Islet precursor cell (in vitro differentiated cells): ENCODE measurements at regions not wholly inside any gene's neighbourhood (a gene's known extent, or its start where the extent isn't known, plus 50 kb on each side); places are given as distances from the start of the nearest gene placed in this dataset.
"Not testable (repeated sequence)": the region's sequence is repeated elsewhere in the genome, so short reads cannot be mapped to it uniquely, and the experiment has no call there.

ENCODE experiments used
- DNase-seq: peaks from one replicate; pipeline ENCODE4 v3.0.0-alpha.2; 2018

DNA sequence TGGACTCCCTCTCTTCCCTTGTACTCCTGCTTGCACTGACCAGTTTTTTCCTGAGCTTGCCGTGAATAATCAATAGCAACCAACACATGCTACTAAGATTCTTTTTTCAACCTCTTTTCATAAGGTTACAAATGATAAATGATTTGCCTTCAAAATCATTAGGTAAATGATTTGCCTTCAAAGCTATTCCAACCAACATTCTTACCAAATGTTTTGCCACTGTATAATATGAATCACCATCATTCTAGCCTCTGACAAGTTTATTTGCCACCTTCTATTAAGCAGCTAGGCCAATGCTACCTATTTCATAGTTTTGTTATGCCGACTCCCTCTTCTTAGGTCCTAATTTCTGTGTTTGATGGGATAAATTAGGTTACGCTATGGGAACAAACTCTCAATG is 385.1 kb downstream of the DTWD2 start:
- DNase-seq: no peak

- no peak for DNase-seq
Measured at GRCh38 chr5:118598311-118598710, 390.0 kb downstream of the DTWD2 start.

DNA sequence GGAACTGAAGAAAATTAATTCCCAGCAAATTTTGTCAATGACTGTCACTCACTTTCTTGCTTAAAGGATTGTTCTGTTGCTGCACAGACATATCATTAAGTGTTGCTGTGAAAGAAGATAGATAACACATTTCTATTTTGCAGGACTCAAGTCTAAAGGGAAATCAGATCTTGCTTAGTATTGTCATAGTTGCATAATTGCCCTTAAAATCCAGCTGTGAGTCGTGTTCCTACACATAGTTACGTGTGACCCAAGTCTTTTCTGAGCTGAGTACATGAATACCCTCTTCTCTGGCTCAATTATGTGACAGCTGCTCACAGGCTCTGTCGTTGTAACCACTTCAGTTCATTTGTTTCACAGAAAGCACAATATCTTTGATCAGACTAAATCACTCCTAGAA is 390.8 kb downstream of the DTWD2 start:
- DNase-seq: no peak

GRCh38 chr5:118596255-118596654 is 392.1 kb downstream of the DTWD2 start:
- DNase-seq: no peak

DNA sequence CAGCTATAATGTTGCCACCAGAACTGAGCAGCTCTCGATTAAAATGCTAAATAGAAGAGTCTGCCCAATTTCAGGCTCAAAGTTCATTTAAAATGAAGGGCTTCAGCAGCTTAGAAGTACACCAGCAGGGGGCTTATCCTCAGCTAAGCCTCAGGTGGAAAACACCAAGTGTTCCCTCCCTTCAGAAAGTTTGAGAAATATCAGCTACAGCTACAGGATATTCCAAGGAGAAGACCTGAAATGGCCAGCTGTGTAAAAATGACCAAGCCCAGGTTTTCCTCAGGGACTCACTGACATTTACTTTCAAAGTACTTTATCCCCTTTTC is 395.4 kb downstream of the DTWD2 start:
- no peak for DNase-seq

GRCh38 chr5:118592229-118593002 is 395.9 kb downstream of the DTWD2 start:
- DNase-seq: no peak

DNA sequence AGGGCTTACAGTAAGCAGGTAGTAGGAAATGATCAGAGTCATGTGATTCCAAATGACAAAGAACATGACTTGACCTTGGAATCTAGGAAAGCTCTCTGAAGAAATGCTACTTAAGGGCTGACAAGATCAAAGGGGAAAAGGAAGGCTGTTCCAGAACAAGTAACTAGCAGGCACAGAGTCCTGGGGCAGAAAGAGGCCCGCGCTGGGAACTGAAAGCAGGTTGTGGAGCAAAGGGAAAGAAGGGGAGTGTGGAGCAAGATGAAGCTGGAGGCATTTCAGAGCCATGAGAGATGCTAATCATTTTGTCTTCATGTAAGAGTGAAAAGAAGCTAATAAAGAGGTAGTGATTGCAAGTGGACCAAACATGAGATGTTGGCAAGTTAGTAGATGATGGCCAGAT is 397.5 kb downstream of the DTWD2 start:
- DNase-seq: peak; percentile 75

DNA sequence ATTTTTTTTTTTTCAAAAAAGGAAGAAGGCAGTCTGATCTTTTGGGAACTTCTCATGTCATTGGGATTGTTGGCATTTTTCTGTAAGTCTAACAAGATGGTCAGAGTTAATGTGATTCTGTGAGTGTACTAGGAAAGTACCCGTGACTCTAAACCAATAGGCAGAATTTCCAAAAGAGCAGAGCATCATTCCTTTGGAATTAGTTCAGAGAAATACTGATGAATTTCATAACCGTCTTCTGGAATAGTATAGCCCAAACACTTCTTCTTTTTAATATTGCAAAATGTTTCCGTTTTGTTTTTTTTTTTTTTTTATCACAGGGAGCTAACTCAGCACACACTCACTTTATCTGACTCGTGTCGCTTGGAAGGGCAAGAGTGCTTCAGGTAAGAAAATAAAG is 407.4 kb downstream of the DTWD2 start:
- no peak for DNase-seq

GRCh38 chr5:118578093-118578492 is 410.3 kb downstream of the DTWD2 start:
- DNase-seq: no peak

DNA sequence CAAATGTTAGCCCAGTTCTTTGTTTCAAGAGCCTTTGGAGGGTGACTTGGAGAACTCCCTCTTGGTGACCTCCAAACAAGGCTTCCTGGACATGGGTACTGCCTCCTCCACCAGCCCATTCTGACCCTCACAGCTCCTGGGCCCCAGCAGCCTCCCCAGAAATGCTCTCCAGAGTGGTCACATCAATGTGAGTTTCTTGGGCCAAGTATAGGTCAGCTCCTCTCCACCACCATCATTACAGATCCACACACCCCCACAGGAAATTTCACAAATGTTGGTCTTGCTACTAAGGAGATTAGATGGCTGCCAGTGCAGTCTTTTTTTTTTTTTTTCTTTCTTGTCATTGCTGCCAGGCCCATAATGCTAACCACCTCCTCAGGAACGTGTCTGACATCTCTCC is 410.7 kb downstream of the DTWD2 start:
- DNase-seq: no peak

DNA sequence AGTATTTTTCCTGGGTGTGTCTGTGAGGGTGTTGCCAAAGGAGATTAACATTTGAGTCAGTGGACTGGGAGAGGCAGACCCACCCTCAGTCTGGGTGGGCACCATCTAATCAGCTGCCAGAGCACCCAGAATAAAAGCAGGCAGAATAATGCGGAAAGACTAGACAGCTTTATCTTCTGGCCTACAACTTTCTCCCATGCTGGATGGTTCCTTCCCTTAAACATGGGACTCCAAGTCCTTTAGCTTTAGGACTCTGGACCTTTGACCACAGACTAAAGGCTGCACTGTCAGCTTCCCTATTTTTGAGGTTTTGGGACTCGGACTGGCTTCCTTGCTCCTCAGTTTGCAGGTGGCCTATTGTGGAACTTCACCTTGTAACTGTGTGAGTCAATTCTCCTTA is 418.1 kb downstream of the DTWD2 start:
- DNase-seq: not testable (repeated sequence)

- not testable (repeated sequence) for DNase-seq
Measured at GRCh38 chr5:118569596-118569995, 418.8 kb downstream of the DTWD2 start.

- no peak for DNase-seq
Measured at GRCh38 chr5:118565335-118565971, 422.9 kb downstream of the DTWD2 start.

- DNase-seq: no peak
Measured at GRCh38 chr5:118561971-118562370, 426.4 kb downstream of the DTWD2 start.

DNA sequence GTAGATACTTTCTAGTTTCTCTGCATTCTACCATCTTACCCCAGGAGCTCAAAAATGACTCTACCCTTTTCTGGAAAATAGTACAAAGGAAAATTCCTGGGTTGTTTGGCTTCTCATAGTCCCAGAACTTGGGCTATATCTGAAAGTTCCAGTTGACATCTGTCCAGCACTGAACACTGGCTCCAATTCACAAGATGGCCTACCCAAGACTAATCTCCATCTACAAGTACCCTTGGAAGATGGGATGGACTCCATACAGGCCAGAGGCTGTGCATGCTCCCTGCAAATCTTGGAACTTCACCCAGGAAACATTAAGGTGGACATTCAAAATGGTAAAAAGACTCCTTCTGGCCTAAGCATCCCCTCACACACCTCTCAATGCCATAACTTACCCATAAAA is 427.1 kb downstream of the DTWD2 start:
- no peak for DNase-seq

DNA sequence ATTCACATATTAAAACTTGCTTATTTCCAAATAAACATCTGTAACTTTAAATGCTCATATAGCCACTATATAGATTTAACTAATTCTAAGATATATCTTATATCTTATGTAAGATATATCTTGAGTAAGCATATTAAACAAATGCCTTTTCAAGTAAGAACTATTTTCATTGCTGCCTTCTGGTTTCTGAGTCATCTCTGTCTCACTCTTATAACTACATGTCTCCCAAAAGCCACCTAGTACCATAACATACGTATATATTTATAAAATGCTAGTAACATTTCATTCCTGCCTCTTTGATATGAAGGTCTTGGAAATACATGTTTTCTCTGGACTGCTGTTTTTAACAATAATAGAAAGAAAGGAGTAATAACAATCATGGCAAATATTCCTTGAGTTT is 429.5 kb downstream of the DTWD2 start:
- DNase-seq: no peak

- peak; percentile 70 for DNase-seq
Measured at GRCh38 chr5:118557251-118557661, 431.1 kb downstream of the DTWD2 start.

DNA sequence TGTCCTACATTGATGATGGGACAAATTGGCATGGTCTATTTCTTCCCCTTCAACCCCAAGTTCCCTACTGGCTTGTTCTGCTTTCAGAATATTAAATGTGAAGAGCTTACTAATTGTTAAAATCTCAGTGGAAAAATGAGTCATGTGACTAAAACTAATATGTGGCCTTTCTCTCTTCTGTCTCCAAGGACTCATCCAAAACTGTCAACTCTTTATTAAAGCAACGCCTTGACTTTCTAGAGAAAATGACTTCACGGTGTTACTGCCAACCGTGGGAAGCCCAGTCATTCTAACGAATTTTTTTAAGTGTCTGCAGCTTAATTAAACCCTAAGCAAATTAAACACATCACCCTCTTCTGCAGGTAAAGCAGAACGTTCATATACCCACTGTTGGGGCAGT is 431.6 kb downstream of the DTWD2 start:
- no peak for DNase-seq

- no peak for DNase-seq
Measured at GRCh38 chr5:118555727-118556126, 432.6 kb downstream of the DTWD2 start.

GRCh38 chr5:118554981-118555380 is 433.4 kb downstream of the DTWD2 start:
- no peak for DNase-seq

GRCh38 chr5:118554241-118554640 is 434.1 kb downstream of the DTWD2 start:
- no peak for DNase-seq

DNA sequence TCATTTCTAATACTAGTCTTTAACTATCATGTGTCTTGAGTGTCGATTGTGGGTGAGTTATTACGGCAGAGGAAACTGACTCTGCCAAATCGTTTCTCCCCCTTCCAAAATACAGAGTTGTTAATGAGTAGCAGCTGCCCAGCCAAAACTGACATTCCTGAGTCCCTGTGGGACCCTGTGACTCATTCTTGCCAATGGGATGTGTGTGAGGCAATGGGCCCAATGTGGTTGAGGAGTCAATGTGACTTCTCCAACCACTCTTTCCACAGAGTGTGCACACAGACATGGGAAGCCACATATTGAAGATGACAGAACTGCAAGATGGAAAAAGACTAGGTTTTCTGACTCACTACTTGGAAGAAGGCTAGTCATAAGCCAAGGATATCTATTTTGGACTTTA is 434.7 kb downstream of the DTWD2 start:
- DNase-seq: peak; percentile 65

- no peak for DNase-seq
Measured at GRCh38 chr5:118552731-118553360, 435.5 kb downstream of the DTWD2 start.

GRCh38 chr5:118552146-118552545 is 436.2 kb downstream of the DTWD2 start:
- no peak for DNase-seq
